Mucosa of stomach (tissue), 1 donor: ENCODE measurements at regions not wholly inside any gene's neighbourhood (a gene's known extent, or its start where the extent isn't known, plus 50 kb on each side); places are given as distances from the start of the nearest gene placed in this dataset.
"Not testable (repeated sequence)": the region's sequence is repeated elsewhere in the genome, so short reads cannot be mapped to it uniquely, and the experiment has no call there.

Source experiments
- H3K27me3 ChIP-seq: one replicate; pipeline ENCODE4 v1.7.0; 2013; ENCODE audit warnings: mild to moderate bottlenecking, low read length; ENCODE audit not compliant: control insufficient read depth, insufficient read depth
- H3K36me3 ChIP-seq: one replicate; pipeline ENCODE4 v1.7.0; 2013; ENCODE audit warnings: low read length; ENCODE audit not compliant: control insufficient read depth, insufficient read depth
- H3K4me1 ChIP-seq: one replicate; pipeline ENCODE4 v1.7.0; 2013; ENCODE audit warnings: mild to moderate bottlenecking, low read length; ENCODE audit not compliant: control insufficient read depth, insufficient read depth
- H3K4me3 ChIP-seq: one replicate; pipeline ENCODE4 v1.7.0; 2013; ENCODE audit warnings: low read length
- H3K9ac ChIP-seq: one replicate; pipeline ENCODE4 v1.7.0; 2013; ENCODE audit warnings: mild to moderate bottlenecking, low read length, moderate library complexity
- H3K9me3 ChIP-seq: one replicate; pipeline ENCODE4 v1.7.0; 2013; ENCODE audit warnings: mild to moderate bottlenecking, low read length, moderate library complexity; ENCODE audit not compliant: control insufficient read depth
- donor health status: Pancreatic carcinoma.

DNA sequence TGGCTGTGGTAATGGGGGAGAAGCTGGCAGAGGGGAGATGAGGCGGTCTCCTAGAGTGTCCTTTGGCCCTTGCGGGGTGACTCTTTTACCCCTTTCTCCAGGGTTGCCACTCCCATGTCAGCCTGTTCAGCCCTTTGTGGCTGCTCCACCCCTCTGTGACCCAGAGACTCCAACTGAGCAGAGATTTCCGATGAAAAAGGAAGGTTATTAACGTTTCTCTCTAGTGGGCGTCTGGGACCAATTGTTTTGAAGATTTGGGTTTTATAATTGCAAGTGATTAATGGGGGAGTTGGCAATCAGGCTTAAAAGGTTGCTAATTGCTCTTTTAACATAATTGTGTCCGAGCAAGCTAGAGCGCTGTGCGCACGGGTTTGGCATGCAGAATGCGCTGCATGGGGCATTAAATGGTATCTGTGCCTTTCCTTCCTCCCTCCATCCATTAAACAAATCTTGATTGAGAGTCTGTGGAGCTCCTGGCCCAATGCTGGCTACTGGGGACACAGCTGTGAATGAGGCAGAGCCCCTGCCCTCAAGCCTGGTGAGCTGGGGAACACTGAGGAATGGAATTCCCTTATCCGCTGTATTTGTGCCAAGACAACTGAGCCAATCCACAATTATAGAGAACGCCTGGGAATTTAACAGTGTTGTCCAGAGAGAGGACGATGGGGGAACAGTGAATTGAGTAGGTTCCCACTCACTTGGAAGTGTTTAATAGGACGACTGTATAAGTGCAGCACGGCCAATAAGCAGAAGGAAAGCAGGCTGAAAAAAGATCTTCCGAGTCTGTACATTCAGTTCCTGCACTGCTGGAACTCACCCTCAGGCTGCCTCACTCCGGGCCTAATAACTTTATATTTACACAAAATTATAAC is 295.9 kb downstream of the MIAT start:
- H3K4me3 ChIP-seq, result no peak overlapping the region

GRCh38 chr22:26956371-26956770 is 299.0 kb downstream of the MIAT start:
- Histone ChIP-seq H3K27me3 (peaks cover 40% of the 10 kb centered on the region), H3K9me3 (no peaks in the 10 kb centered on the region), H3K4me1 (no peaks in the 10 kb centered on the region), H3K9ac (no peak overlapping the region), H3K36me3 (no peaks in the 10 kb centered on the region), H3K4me3 (no peak overlapping the region)

More for the DNA sequence above, 295.9 kb downstream of the MIAT start:
- Histone ChIP-seq H3K9ac (no peak overlapping the region), H3K27me3 (peaks cover 28% of the 10 kb centered on the region), H3K9me3 (no peaks in the 10 kb centered on the region), H3K36me3 (no peaks in the 10 kb centered on the region), H3K4me1 (no peaks in the 10 kb centered on the region)

- H3K4me1 ChIP-seq, result no peaks in the 10 kb centered on the region
- no peaks in the 10 kb centered on the region for H3K36me3 ChIP-seq
- peaks cover 35% of the 10 kb centered on the region for H3K27me3 ChIP-seq
- H3K9ac ChIP-seq, result no peak overlapping the region
- H3K9me3 ChIP-seq, result no peaks in the 10 kb centered on the region
- no peak overlapping the region for H3K4me3 ChIP-seq
These were observed 299.8 kb downstream of the MIAT start for GRCh38 chr22:26957176-26957575.

- Histone ChIP-seq H3K9ac (no peak overlapping the region), H3K36me3 (no peaks in the 10 kb centered on the region), H3K4me1 (no peaks in the 10 kb centered on the region), H3K27me3 (peaks cover 27% of the 10 kb centered on the region), H3K9me3 (no peaks in the 10 kb centered on the region), H3K4me3 (no peak overlapping the region)
These were observed 300.5 kb downstream of the MIAT start for GRCh38 chr22:26957897-26958296.

GRCh38 chr22:26958378-26958777 is 301.0 kb downstream of the MIAT start:
- no peaks in the 10 kb centered on the region for H3K36me3 ChIP-seq
- H3K27me3 ChIP-seq, result peaks cover 23% of the 10 kb centered on the region

DNA sequence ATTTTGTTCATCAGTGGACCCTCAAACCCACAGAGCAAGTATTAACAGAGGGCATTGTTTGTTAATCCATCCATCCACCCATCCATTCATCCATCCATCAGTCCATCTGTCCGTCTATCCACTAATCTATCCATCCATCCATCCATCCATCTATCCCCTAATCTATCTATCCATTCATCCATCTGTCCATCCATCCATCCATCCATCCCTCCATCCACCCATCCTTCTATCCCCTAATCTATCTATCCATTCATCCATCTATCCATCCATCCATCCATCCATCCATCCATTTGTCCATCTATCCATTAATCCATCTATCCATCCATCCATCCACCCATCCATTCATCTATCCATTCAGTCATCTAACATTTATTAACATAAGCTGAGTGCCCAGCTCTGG is 307.3 kb downstream of the MIAT start:
- H3K4me1 ChIP-seq, result no peaks in the 10 kb centered on the region
- H3K4me3 ChIP-seq, result no peak overlapping the region
- no peaks in the 10 kb centered on the region for H3K9me3 ChIP-seq
- H3K27me3 ChIP-seq, result peaks cover 5% of the 10 kb centered on the region
- no peak overlapping the region for H3K9ac ChIP-seq
- H3K36me3 ChIP-seq, result no peaks in the 10 kb centered on the region

More at GRCh38 chr22:26958378-26958777, 301.0 kb downstream of the MIAT start:
- H3K9ac ChIP-seq, result no peak overlapping the region
- no peaks in the 10 kb centered on the region for H3K9me3 ChIP-seq
- H3K4me3 ChIP-seq, result no peak overlapping the region
- no peaks in the 10 kb centered on the region for H3K4me1 ChIP-seq

GRCh38 chr22:26967282-26967681 is 309.9 kb downstream of the MIAT start:
- H3K9ac ChIP-seq, result no peak overlapping the region
- no peaks in the 10 kb centered on the region for H3K4me1 ChIP-seq
- H3K9me3 ChIP-seq, result no peaks in the 10 kb centered on the region
- H3K27me3 ChIP-seq, result no peaks in the 10 kb centered on the region
- H3K4me3 ChIP-seq, result no peak overlapping the region
- no peaks in the 10 kb centered on the region for H3K36me3 ChIP-seq

- no peak overlapping the region for H3K9ac ChIP-seq
- H3K27me3 ChIP-seq, result no peaks in the 10 kb centered on the region
- H3K36me3 ChIP-seq, result no peaks in the 10 kb centered on the region
These were observed 311.6 kb downstream of the MIAT start for GRCh38 chr22:26968859-26969523.

GRCh38 chr22:26970809-26971394 is 313.5 kb downstream of the MIAT start:
- Histone ChIP-seq H3K36me3 (no peaks in the 10 kb centered on the region), H3K4me1 (no peaks in the 10 kb centered on the region), H3K27me3 (no peaks in the 10 kb centered on the region), H3K9me3 (no peaks in the 10 kb centered on the region), H3K4me3 (no peak overlapping the region), H3K9ac (no peak overlapping the region)

More at GRCh38 chr22:26968859-26969523, 311.6 kb downstream of the MIAT start:
- H3K9me3 ChIP-seq, result no peaks in the 10 kb centered on the region
- no peak overlapping the region for H3K4me3 ChIP-seq
- no peaks in the 10 kb centered on the region for H3K4me1 ChIP-seq

DNA sequence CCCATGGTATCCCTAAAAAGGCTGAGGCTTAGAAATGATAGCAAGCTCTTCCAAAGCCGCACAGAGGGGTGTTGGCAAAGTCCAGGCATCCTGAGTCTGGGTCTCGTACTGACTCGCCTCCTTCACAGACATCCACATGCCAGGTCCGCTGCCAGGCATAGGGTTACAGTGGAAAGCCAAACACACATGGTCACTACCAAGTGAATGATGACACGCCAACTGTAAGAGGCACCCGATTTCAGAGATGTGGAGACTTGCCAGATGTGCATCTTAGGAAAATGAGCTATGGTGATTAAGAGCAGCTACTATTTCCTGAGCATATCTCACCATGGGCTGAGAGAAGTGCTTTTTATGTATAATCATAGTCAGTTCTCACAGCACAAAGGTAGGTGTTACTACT is 314.9 kb downstream of the MIAT start:
- H3K9ac ChIP-seq, result no peak overlapping the region
- H3K4me3 ChIP-seq, result no peak overlapping the region
- no peaks in the 10 kb centered on the region for H3K27me3 ChIP-seq
- no peaks in the 10 kb centered on the region for H3K9me3 ChIP-seq
- H3K4me1 ChIP-seq, result no peaks in the 10 kb centered on the region
- no peaks in the 10 kb centered on the region for H3K36me3 ChIP-seq

DNA sequence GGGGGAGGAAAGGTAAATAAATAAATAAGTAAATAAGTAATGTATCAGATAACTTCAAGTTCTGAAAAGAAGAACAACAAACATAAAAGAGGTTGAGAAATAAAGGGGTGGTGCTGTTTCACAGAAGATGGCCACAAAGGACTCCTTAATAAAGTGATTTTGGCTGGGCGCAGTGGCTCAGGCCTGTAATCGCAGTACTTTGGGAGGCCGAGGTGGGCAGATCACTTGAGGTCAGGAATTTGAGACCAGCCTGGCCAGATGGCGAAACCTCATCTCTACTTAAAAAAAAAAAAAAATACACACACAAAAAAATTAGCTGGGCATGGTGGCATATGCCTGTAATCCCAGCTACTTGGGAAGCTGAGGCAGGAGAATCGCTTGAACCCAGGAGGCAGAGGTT is 315.5 kb downstream of the MIAT start:
- H3K4me3 ChIP-seq, H3K27me3 ChIP-seq, H3K4me1 ChIP-seq, H3K9ac ChIP-seq, H3K9me3 ChIP-seq, H3K36me3 ChIP-seq: not testable (repeated sequence)

DNA sequence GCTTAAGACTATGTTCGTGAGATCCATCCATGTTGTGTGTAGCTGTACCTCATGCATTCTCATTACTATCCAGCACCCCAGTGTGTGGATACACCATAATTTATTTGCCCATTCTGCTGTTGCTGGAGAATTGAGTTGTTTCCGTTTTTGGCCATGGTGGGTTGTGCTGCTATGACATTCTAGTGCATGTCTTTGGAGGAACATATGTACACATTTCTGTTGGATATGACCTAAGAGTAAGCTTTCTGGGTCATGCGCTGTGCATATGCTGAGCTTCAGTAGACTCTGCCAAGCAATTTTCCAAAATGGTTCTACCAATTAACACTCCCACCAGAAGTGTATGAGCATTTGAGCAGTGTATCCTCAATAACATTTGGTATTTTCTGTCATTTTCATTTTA is 316.6 kb downstream of the MIAT start:
- Histone ChIP-seq H3K27me3 (no peaks in the 10 kb centered on the region), H3K36me3 (no peaks in the 10 kb centered on the region), H3K9ac (no peak overlapping the region), H3K9me3 (no peaks in the 10 kb centered on the region), H3K4me3 (no peak overlapping the region), H3K4me1 (no peaks in the 10 kb centered on the region)
